HEK293 (cell line): ENCODE measurements at regions not wholly inside any gene's neighbourhood (a gene's known extent, or its start where the extent isn't known, plus 50 kb on each side); places are given as distances from the start of the nearest gene placed in this dataset.

ENCODE experiments used
- CTCF ChIA-PET: fragments of 350-600 bp; formaldehyde crosslinking; extraction: SDS; loops from one replicate; lab custom pipeline; 2021; ENCODE audit warnings: antibody characterized with exemption; lab: Yijun Ruan, JAX
- POLR2A ChIA-PET: fragments of 300-600 bp; formaldehyde crosslinking; extraction: SDS; loops from one replicate; lab custom pipeline; 2020; ENCODE audit warnings: antibody characterized with exemption, inconsistent platforms; lab: Yijun Ruan, JAX
- H3K27ac ChIP-seq: fragments of 200-500 bp; sonication (Bioruptor generic); 2 replicates; pipeline ENCODE4 v1.5.1; 2014; ENCODE audit warnings: low read depth, low read length, control low read depth, inconsistent platforms; ENCODE audit errors: extremely low read depth
- H3K36me3 ChIP-seq, 2 experiments: fragments of 200-500 bp in 1 of 2; sonication (Bioruptor generic) in 1 of 2; 1 replicate in 1 of 2; 2 replicates in 1 of 2; pipeline ENCODE4 v1.5.1; 2014 to 2017; ENCODE audit warnings: inconsistent platforms in 2 of 2, low read length in 2 of 2; ENCODE audit not compliant: control insufficient read depth in 2 of 2, insufficient read depth in 1 of 2
- H3K4me1 ChIP-seq: fragments of 200-500 bp; sonication (Bioruptor generic); 2 replicates; pipeline ENCODE4 v1.5.1; 2014; ENCODE audit warnings: mild to moderate bottlenecking, low read length, inconsistent platforms; ENCODE audit not compliant: control insufficient read depth, insufficient read depth
- H3K4me3 ChIP-seq: 2 replicates; pipeline ENCODE4 v1.5.1; 2011; ENCODE audit warnings: low read depth, mild to moderate bottlenecking, control low read depth, low read length, moderate library complexity
- H3K9me3 ChIP-seq: fragments of 200-500 bp; sonication (Bioruptor generic); 2 replicates; pipeline ENCODE4 v1.5.1; 2014; ENCODE audit warnings: low read depth, low read length, inconsistent platforms; ENCODE audit not compliant: control insufficient read depth, insufficient read depth
- PRDM1 ChIP-seq: fragments of 450-650 bp; formaldehyde crosslinking; IDR thresholded peaks from 2 replicates; pipeline ENCODE4; 2016; ENCODE audit warnings: missing biosample characterization, missing genetic modification characterization
- TCF7L2 ChIP-seq: IDR thresholded peaks from 2 replicates; pipeline ENCODE4 v1.6.1; 2011; ENCODE audit warnings: low read depth, mild to moderate bottlenecking, inconsistent platforms, low read length, moderate library complexity, borderline replicate concordance
- ZNF121 ChIP-seq: fragments of 450-650 bp; formaldehyde crosslinking; IDR thresholded peaks from 2 replicates; pipeline ENCODE4 v1.5.1; 2016; ENCODE audit warnings: missing biosample characterization, missing genetic modification characterization
- ZNF211 ChIP-seq: fragments of 450-650 bp; formaldehyde crosslinking; IDR thresholded peaks from 2 replicates; pipeline ENCODE4 v1.5.1; 2016; ENCODE audit warnings: low read depth, missing biosample characterization, missing genetic modification characterization
- ZNF585B ChIP-seq: fragments of 450-650 bp; formaldehyde crosslinking; IDR thresholded peaks from 2 replicates; pipeline ENCODE4 v1.5.1; 2016; ENCODE audit warnings: missing biosample characterization, missing genetic modification characterization
- ZNF654 ChIP-seq: fragments of 450-650 bp; formaldehyde crosslinking; IDR thresholded peaks from 2 replicates; pipeline ENCODE4 v1.5.1; 2016; ENCODE audit warnings: low read depth, missing biosample characterization, missing genetic modification characterization
- TF ChIP-seq, protein P1 (sequence below): fragments of 450-650 bp; formaldehyde crosslinking; IDR thresholded peaks from 2 replicates; pipeline ENCODE4 v1.5.1; 2016; ENCODE audit warnings: missing biosample characterization, missing genetic modification characterization, borderline replicate concordance
- TF ChIP-seq, protein P2 (sequence below): fragments of 450-650 bp; formaldehyde crosslinking; conservative IDR thresholded peaks from 2 replicates; pipeline ENCODE4 v1.5.1; 2016; ENCODE audit warnings: low read depth, missing biosample characterization, missing genetic modification characterization
- TF ChIP-seq, protein P3 (sequence below): fragments of 450-650 bp; formaldehyde crosslinking; IDR thresholded peaks from 2 replicates; pipeline ENCODE4 v1.5.1; 2016; ENCODE audit warnings: missing biosample characterization, missing genetic modification characterization, low read depth
- TF ChIP-seq, protein P4 (sequence below): fragments of 450-650 bp; formaldehyde crosslinking; IDR thresholded peaks from 2 replicates; pipeline ENCODE4 v1.5.1; 2016; ENCODE audit warnings: missing biosample characterization, missing genetic modification characterization
- TF ChIP-seq, protein P5 (sequence below): fragments of 450-650 bp; formaldehyde crosslinking; IDR thresholded peaks from 2 replicates; pipeline ENCODE4 v1.5.1; 2017; ENCODE audit warnings: missing biosample characterization, missing genetic modification characterization
- TF ChIP-seq, protein P6 (sequence below): fragments of 450-650 bp; formaldehyde crosslinking; IDR thresholded peaks from 2 replicates; pipeline ENCODE4 v1.5.1; 2016; ENCODE audit warnings: missing biosample characterization, missing genetic modification characterization
- TF ChIP-seq, protein P7 (sequence below): fragments of 450-650 bp; formaldehyde crosslinking; IDR thresholded peaks from 2 replicates; pipeline ENCODE4 v1.5.1; 2016; ENCODE audit warnings: missing biosample characterization, missing genetic modification characterization, borderline replicate concordance

DNA sequence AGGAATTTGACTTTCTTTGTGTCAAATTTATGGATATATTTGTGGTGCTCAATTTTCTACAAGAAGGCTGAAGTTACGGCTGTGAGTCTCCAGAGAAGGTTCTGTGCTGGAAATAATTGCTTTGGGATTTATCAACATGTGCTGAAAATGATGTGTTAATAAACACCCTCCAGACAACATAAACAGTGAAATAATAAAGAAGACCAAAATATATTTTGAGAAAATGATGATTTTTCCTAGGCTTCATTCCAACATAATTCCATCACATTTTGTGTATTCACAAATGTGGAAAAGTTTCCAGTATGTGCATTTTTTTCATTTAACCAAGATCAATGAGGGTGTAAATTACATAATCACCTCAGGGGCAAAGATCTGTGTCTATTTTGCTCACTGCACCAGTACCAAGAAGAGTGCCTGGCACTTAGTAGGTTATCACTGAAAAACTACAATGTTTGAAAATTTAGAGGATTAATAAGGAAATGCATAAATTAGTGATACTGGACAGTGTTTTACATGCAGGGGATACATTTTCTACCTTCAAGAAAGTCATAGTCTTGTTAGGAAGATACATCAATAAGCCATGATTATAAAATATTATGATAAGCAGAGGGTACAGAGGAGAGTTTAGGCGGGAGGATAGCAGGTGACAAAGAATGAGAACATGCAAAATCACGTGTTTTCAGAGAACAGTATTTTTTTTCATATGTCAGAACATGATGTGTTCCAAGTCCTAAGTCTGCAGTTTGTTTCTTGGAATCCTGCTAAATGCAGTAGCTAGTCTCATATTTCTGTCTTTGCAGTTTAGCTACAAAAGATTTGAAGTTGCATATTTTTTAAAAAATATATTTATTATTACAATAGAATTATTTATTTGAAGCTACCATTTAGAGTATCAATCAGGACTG is 127.6 kb upstream of the DLGAP1 start:
- TF ChIP-seq ZNF121 (tag by site-specific recombination) (no peak), ZNF585B (no peak), PRDM1 (tag by site-specific recombination) (no peak), TCF7L2 (no peak), ZNF211 (tag by site-specific recombination) (no peak), ZNF654 (tag by site-specific recombination) (no peak)
- TF ChIP-seq, protein P1, sequence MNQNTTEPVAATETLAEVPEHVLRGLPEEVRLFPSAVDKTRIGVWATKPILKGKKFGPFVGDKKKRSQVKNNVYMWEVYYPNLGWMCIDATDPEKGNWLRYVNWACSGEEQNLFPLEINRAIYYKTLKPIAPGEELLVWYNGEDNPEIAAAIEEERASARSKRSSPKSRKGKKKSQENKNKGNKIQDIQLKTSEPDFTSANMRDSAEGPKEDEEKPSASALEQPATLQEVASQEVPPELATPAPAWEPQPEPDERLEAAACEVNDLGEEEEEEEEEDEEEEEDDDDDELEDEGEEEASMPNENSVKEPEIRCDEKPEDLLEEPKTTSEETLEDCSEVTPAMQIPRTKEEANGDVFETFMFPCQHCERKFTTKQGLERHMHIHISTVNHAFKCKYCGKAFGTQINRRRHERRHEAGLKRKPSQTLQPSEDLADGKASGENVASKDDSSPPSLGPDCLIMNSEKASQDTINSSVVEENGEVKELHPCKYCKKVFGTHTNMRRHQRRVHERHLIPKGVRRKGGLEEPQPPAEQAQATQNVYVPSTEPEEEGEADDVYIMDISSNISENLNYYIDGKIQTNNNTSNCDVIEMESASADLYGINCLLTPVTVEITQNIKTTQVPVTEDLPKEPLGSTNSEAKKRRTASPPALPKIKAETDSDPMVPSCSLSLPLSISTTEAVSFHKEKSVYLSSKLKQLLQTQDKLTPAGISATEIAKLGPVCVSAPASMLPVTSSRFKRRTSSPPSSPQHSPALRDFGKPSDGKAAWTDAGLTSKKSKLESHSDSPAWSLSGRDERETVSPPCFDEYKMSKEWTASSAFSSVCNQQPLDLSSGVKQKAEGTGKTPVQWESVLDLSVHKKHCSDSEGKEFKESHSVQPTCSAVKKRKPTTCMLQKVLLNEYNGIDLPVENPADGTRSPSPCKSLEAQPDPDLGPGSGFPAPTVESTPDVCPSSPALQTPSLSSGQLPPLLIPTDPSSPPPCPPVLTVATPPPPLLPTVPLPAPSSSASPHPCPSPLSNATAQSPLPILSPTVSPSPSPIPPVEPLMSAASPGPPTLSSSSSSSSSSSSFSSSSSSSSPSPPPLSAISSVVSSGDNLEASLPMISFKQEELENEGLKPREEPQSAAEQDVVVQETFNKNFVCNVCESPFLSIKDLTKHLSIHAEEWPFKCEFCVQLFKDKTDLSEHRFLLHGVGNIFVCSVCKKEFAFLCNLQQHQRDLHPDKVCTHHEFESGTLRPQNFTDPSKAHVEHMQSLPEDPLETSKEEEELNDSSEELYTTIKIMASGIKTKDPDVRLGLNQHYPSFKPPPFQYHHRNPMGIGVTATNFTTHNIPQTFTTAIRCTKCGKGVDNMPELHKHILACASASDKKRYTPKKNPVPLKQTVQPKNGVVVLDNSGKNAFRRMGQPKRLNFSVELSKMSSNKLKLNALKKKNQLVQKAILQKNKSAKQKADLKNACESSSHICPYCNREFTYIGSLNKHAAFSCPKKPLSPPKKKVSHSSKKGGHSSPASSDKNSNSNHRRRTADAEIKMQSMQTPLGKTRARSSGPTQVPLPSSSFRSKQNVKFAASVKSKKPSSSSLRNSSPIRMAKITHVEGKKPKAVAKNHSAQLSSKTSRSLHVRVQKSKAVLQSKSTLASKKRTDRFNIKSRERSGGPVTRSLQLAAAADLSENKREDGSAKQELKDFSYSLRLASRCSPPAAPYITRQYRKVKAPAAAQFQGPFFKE (tag by site-specific recombination), result no peak
- TF ChIP-seq, protein P2, sequence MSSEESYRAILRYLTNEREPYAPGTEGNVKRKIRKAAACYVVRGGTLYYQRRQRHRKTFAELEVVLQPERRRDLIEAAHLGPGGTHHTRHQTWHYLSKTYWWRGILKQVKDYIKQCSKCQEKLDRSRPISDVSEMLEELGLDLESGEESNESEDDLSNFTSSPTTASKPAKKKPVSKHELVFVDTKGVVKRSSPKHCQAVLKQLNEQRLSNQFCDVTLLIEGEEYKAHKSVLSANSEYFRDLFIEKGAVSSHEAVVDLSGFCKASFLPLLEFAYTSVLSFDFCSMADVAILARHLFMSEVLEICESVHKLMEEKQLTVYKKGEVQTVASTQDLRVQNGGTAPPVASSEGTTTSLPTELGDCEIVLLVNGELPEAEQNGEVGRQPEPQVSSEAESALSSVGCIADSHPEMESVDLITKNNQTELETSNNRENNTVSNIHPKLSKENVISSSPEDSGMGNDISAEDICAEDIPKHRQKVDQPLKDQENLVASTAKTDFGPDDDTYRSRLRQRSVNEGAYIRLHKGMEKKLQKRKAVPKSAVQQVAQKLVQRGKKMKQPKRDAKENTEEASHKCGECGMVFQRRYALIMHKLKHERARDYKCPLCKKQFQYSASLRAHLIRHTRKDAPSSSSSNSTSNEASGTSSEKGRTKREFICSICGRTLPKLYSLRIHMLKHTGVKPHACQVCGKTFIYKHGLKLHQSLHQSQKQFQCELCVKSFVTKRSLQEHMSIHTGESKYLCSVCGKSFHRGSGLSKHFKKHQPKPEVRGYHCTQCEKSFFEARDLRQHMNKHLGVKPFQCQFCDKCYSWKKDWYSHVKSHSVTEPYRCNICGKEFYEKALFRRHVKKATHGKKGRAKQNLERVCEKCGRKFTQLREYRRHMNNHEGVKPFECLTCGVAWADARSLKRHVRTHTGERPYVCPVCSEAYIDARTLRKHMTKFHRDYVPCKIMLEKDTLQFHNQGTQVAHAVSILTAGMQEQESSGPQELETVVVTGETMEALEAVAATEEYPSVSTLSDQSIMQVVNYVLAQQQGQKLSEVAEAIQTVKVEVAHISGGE, result no peak
- TF ChIP-seq, protein P3, sequence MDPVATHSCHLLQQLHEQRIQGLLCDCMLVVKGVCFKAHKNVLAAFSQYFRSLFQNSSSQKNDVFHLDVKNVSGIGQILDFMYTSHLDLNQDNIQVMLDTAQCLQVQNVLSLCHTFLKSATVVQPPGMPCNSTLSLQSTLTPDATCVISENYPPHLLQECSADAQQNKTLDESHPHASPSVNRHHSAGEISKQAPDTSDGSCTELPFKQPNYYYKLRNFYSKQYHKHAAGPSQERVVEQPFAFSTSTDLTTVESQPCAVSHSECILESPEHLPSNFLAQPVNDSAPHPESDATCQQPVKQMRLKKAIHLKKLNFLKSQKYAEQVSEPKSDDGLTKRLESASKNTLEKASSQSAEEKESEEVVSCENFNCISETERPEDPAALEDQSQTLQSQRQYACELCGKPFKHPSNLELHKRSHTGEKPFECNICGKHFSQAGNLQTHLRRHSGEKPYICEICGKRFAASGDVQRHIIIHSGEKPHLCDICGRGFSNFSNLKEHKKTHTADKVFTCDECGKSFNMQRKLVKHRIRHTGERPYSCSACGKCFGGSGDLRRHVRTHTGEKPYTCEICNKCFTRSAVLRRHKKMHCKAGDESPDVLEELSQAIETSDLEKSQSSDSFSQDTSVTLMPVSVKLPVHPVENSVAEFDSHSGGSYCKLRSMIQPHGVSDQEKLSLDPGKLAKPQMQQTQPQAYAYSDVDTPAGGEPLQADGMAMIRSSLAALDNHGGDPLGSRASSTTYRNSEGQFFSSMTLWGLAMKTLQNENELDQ, result no peak
- TF ChIP-seq, protein P4, sequence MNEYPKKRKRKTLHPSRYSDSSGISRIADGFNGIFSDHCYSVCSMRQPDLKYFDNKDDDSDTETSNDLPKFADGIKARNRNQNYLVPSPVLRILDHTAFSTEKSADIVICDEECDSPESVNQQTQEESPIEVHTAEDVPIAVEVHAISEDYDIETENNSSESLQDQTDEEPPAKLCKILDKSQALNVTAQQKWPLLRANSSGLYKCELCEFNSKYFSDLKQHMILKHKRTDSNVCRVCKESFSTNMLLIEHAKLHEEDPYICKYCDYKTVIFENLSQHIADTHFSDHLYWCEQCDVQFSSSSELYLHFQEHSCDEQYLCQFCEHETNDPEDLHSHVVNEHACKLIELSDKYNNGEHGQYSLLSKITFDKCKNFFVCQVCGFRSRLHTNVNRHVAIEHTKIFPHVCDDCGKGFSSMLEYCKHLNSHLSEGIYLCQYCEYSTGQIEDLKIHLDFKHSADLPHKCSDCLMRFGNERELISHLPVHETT (tag by site-specific recombination), result no peak
- TF ChIP-seq, protein P5, sequence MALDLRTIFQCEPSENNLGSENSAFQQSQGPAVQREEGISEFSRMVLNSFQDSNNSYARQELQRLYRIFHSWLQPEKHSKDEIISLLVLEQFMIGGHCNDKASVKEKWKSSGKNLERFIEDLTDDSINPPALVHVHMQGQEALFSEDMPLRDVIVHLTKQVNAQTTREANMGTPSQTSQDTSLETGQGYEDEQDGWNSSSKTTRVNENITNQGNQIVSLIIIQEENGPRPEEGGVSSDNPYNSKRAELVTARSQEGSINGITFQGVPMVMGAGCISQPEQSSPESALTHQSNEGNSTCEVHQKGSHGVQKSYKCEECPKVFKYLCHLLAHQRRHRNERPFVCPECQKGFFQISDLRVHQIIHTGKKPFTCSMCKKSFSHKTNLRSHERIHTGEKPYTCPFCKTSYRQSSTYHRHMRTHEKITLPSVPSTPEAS (tag by site-specific recombination), result no peak
- TF ChIP-seq, protein P6, sequence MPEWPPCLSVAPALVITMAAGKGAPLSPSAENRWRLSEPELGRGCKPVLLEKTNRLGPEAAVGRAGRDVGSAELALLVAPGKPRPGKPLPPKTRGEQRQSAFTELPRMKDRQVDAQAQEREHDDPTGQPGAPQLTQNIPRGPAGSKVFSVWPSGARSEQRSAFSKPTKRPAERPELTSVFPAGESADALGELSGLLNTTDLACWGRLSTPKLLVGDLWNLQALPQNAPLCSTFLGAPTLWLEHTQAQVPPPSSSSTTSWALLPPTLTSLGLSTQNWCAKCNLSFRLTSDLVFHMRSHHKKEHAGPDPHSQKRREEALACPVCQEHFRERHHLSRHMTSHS (tag by site-specific recombination), result no peak
- TF ChIP-seq, protein P7, sequence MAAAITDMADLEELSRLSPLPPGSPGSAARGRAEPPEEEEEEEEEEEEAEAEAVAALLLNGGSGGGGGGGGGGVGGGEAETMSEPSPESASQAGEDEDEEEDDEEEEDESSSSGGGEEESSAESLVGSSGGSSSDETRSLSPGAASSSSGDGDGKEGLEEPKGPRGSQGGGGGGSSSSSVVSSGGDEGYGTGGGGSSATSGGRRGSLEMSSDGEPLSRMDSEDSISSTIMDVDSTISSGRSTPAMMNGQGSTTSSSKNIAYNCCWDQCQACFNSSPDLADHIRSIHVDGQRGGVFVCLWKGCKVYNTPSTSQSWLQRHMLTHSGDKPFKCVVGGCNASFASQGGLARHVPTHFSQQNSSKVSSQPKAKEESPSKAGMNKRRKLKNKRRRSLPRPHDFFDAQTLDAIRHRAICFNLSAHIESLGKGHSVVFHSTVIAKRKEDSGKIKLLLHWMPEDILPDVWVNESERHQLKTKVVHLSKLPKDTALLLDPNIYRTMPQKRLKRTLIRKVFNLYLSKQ (tag by site-specific recombination), result no peak

More for the DNA sequence above, 127.6 kb upstream of the DLGAP1 start:
- Histone ChIP-seq H3K4me1 (no peaks in the 10 kb centered on the region), H3K36me3 (no peaks in the 10 kb centered on the region), H3K4me3 (no peak overlapping the region), H3K9me3 (no peaks in the 10 kb centered on the region), H3K27ac (no peak overlapping the region)
- ChIA-PET CTCF (interaction anchor here (0.6 kb wide), 1 partner anchor 485 kb away, joined by 3 read pairs; no protein-coding TSS in a partner anchor), POLR2A (no interaction called here)
